ENCODE measurements at regions not wholly inside any gene's neighbourhood (a gene's known extent, or its start where the extent isn't known, plus 50 kb on each side); places are given as distances from the start of the nearest gene placed in this dataset.

- Histone ChIP-seq H3K27me3 (replicated peaks in 1 of 4; ENCODE audit: control extremely low read depth in 1 of 4, control insufficient read depth in 3 of 4, insufficient read depth in 4 of 4, low read length in 3 of 4) (peaks cover 0 to 16% (median 0%) of the 10 kb centered on the region in 4 experiments), H3K4me1 (ENCODE audit: control insufficient read depth in 2 of 2, insufficient read depth in 2 of 2, low read length in 2 of 2) (no peaks in the 10 kb centered on the region), H3K4me2 (replicated peaks; ENCODE audit: low read depth, low read length, poor library complexity, severe bottlenecking) (no peak overlapping the region), H3K79me2 (ENCODE audit: control insufficient read depth, insufficient read depth, low read length) (no peaks in the 10 kb centered on the region), H3K4me3 (ENCODE audit: control extremely low read depth in 1 of 5, extremely low read depth in 1 of 5, insufficient read depth in 1 of 5, low read depth in 2 of 5, low read length in 4 of 5) (no peak overlapping the region), H3K27ac (ENCODE audit: low read length in 2 of 2) (no peak overlapping the region), H3K36me3 (replicated peaks in 1 of 2; ENCODE audit: control extremely low read depth in 1 of 2, control insufficient read depth in 1 of 2, extremely low read depth in 1 of 2, insufficient read depth in 2 of 2, low read length in 1 of 2) (no peaks in the 10 kb centered on the region), H2AFZ (ENCODE audit: insufficient read depth, low read depth, low read length, poor library complexity, severe bottlenecking) (no peak overlapping the region), H3K9me3 (ENCODE audit: control extremely low read depth in 1 of 3, control insufficient read depth in 2 of 3, insufficient read depth in 1 of 3, low read length in 2 of 3) (peaks cover 0 to 6% (median 0%) of the 10 kb centered on the region in 3 donors), H3K9ac (ENCODE audit: low read length) (no peak overlapping the region), H4K20me1 (ENCODE audit: control insufficient read depth, insufficient read depth, low read length, poor library complexity, severe bottlenecking) (no peaks in the 10 kb centered on the region)
- DNase-seq (no peak), ATAC-seq (ENCODE audit: low read depth) (no peak)
- no peak overlapping the region for H3K4me3 Mint-ChIP-seq
- CTCF ChIA-PET, result no interaction called here
- intact Hi-C loops (cut with micrococcal nuclease), result no loop called here
- H3K9me3 Mint-ChIP-seq (ENCODE audit: insufficient read depth), result no peaks in the 10 kb centered on the region
- WGBS (ENCODE audit: insufficient coverage), result 92% methylated on average over 3 of the region's 7 CpGs
- H3K4me1 Mint-ChIP-seq, result no peaks in the 10 kb centered on the region
- H3K27ac Mint-ChIP-seq, result no peak overlapping the region
- TF ChIP-seq CTCF (IDR thresholded peaks at IDR 0.05), result no peak
- TF ChIP-seq EZH2 (IDR thresholded peaks at IDR 0.05; ENCODE audit: borderline replicate concordance, insufficient read depth, low read depth, low read length, poor library complexity, severe bottlenecking), result no peak
- peaks cover 50% of the 10 kb centered on the region for H3K27me3 Mint-ChIP-seq
- POLR2A ChIA-PET, result no interaction called here
Measured at GRCh38 chr9:126123927-126124326, 202.7 kb upstream of the MVB12B start.

- intact Hi-C loops (cut with micrococcal nuclease), result no loop called here
- H3K4me2 ChIP-seq (replicated peaks; ENCODE audit: low read depth, low read length, poor library complexity, severe bottlenecking), result no peak overlapping the region
- no peaks in the 10 kb centered on the region for H4K20me1 ChIP-seq (ENCODE audit: control insufficient read depth, insufficient read depth, low read length, poor library complexity, severe bottlenecking)
- H3K36me3 ChIP-seq (replicated peaks in 1 of 2; ENCODE audit: control extremely low read depth in 1 of 2, control insufficient read depth in 1 of 2, extremely low read depth in 1 of 2, insufficient read depth in 2 of 2, low read length in 1 of 2), result no peaks in the 10 kb centered on the region
- H3K27me3 Mint-ChIP-seq, result peaks cover 58% of the 10 kb centered on the region
- no peak overlapping the region for H3K4me3 ChIP-seq (ENCODE audit: control extremely low read depth in 1 of 5, extremely low read depth in 1 of 5, insufficient read depth in 1 of 5, low read depth in 2 of 5, low read length in 4 of 5)
- no peak overlapping the region for H2AFZ ChIP-seq (ENCODE audit: insufficient read depth, low read depth, low read length, poor library complexity, severe bottlenecking)
- peaks cover 0 to 6% (median 0%) of the 10 kb centered on the region in 3 donors for H3K9me3 ChIP-seq (ENCODE audit: control extremely low read depth in 1 of 3, control insufficient read depth in 2 of 3, insufficient read depth in 1 of 3, low read length in 2 of 3)
- ATAC-seq (ENCODE audit: low read depth) (no peak), DNase-seq (no peak)
- WGBS (ENCODE audit: insufficient coverage), result 88% methylated on average over 3 of the region's 8 CpGs
- ChIA-PET CTCF (no interaction called here), POLR2A (no interaction called here)
- H3K9me3 Mint-ChIP-seq (ENCODE audit: insufficient read depth), result no peaks in the 10 kb centered on the region
- H3K4me1 Mint-ChIP-seq, result no peaks in the 10 kb centered on the region
- H3K4me1 ChIP-seq (ENCODE audit: control insufficient read depth in 2 of 2, insufficient read depth in 2 of 2, low read length in 2 of 2), result no peaks in the 10 kb centered on the region
- no peaks in the 10 kb centered on the region for H3K79me2 ChIP-seq (ENCODE audit: control insufficient read depth, insufficient read depth, low read length)
- no peak overlapping the region for H3K27ac ChIP-seq (ENCODE audit: low read length in 2 of 2)
- no peak overlapping the region for H3K4me3 Mint-ChIP-seq
- TF ChIP-seq CTCF (IDR thresholded peaks at IDR 0.05) (no peak), EZH2 (IDR thresholded peaks at IDR 0.05; ENCODE audit: borderline replicate concordance, insufficient read depth, low read depth, low read length, poor library complexity, severe bottlenecking) (no peak)
- H3K27me3 ChIP-seq (replicated peaks in 1 of 4; ENCODE audit: control extremely low read depth in 1 of 4, control insufficient read depth in 3 of 4, insufficient read depth in 4 of 4, low read length in 3 of 4), result peaks cover 0 to 16% (median 0%) of the 10 kb centered on the region in 4 experiments
- H3K27ac Mint-ChIP-seq, result no peak overlapping the region
- H3K9ac ChIP-seq (ENCODE audit: low read length), result no peak overlapping the region
Measured at GRCh38 chr9:126125177-126125576, 201.5 kb upstream of the MVB12B start.
